MM.1S (cell line): ENCODE measurements at regions not wholly inside any gene's neighbourhood (a gene's known extent, or its start where the extent isn't known, plus 50 kb on each side); places are given as distances from the start of the nearest gene placed in this dataset.

Experiments used
- EZH2 ChIP-seq: fragments of 300-600 bp; sonication (generic); optimal IDR thresholded peaks from 2 replicates; pipeline ENCODE3; 2017; ENCODE audit warnings: low read depth, mild to moderate bottlenecking, antibody characterized with exemption, low read length, mixed read lengths
- TF ChIP-seq, protein P1 (sequence below): fragments of 300-600 bp; sonication (generic); IDR thresholded peaks from 2 replicates; pipeline ENCODE4 v1.5.1; 2016; ENCODE audit warnings: antibody characterized with exemption, low read length, mixed read lengths

DNA sequence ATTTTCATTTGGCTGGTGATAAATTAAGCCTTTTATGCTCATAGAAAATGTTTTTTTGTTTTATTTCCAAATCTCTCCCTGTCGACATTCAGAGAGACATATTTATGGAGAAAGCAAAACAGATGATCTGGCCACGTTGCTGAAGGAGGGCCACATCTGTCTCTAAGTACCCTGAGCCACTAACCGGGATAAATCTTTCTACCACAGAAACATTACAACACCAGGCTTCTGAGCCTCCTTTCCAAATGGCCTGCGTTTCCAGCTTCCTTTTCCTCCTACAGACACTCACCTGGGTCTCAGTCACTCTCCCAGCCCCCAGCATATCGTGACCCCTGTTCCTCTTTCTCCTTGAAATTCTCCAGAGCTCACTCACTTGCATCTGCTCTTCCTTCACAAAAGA is 161.0 kb downstream of the ARRDC4 start:
- TF ChIP-seq, protein P1, sequence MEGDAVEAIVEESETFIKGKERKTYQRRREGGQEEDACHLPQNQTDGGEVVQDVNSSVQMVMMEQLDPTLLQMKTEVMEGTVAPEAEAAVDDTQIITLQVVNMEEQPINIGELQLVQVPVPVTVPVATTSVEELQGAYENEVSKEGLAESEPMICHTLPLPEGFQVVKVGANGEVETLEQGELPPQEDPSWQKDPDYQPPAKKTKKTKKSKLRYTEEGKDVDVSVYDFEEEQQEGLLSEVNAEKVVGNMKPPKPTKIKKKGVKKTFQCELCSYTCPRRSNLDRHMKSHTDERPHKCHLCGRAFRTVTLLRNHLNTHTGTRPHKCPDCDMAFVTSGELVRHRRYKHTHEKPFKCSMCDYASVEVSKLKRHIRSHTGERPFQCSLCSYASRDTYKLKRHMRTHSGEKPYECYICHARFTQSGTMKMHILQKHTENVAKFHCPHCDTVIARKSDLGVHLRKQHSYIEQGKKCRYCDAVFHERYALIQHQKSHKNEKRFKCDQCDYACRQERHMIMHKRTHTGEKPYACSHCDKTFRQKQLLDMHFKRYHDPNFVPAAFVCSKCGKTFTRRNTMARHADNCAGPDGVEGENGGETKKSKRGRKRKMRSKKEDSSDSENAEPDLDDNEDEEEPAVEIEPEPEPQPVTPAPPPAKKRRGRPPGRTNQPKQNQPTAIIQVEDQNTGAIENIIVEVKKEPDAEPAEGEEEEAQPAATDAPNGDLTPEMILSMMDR: no peak
- no peak for TF ChIP-seq EZH2
